ENCODE measurements at regions not wholly inside any gene's neighbourhood (a gene's known extent, or its start where the extent isn't known, plus 50 kb on each side); places are given as distances from the start of the nearest gene placed in this dataset.

DNA sequence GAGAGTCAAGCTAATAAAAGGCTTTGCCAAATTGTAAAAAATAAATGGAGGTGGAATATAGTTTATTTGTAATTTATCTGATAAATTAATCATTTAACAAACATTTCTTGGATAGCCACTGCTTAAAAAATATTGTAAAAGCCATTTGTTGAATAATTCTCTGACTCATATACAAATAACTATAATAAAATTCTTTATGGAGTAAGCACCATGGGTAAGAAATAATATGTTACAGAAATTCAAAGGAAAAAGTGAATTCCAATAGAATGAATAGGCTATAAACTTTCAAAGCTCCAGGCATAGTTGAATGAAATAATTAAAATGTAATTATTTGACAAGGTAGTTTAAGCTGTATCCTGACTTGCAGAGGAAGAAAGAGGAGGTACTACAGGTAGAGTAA, 291.4 kb upstream of the TMEM229A start:
- no peak for TF ChIP-seq POLR2A (IDR thresholded peaks at IDR 0.05)
- TF ChIP-seq CTCF (IDR thresholded peaks at IDR 0.05), result no peak

All from vagina (tissue), 2 donors.